Activated naive CD8-positive, alpha-beta T cell treated with anti-CD3 and anti-CD28 coated beads, Interleukin-2, amount 10 ng/mL, durations not matched to agents 7 days and 5 days (primary cell): ENCODE measurements at regions not wholly inside any gene's neighbourhood (a gene's known extent, or its start where the extent isn't known, plus 50 kb on each side); places are given as distances from the start of the nearest gene placed in this dataset.

Source experiments
- ATAC-seq: fragments of 150-1000 bp; cut with Tn5 transposase; one replicate; pipeline ENCODE4 v1.10.0; 2021; ENCODE audit warnings: low read depth, moderate library complexity
- POLR2A ChIA-PET: fragments of 350-600 bp; sonication (Branson Sonifier 250); formaldehyde crosslinking; loops from one replicate; lab custom pipeline; 2021; ENCODE audit warnings: antibody characterized with exemption; lab: Charles Lee
- DNase-seq: peaks from one replicate; pipeline ENCODE4 v3.0.0; 2021
- H3K27ac Mint-ChIP-seq: one replicate; pipeline ENCODE4 v1.8.0; 2022; ENCODE audit warnings: mild to moderate bottlenecking, mixed read lengths
- H3K27me3 Mint-ChIP-seq: one replicate; pipeline ENCODE4 v1.8.0; 2022; ENCODE audit warnings: mild to moderate bottlenecking, moderate library complexity, mixed read lengths
- H3K36me3 Mint-ChIP-seq: one replicate; pipeline ENCODE4 v1.8.0; 2021; ENCODE audit warnings: mild to moderate bottlenecking, mixed read lengths
- H3K4me1 Mint-ChIP-seq: one replicate; pipeline ENCODE4 v1.8.0; 2021; ENCODE audit warnings: mixed read lengths
- H3K4me3 Mint-ChIP-seq: one replicate; pipeline ENCODE4 v1.8.0; 2022; ENCODE audit warnings: mild to moderate bottlenecking, moderate library complexity, mixed read lengths
- H3K9me3 Mint-ChIP-seq: one replicate; pipeline ENCODE4 v1.8.0; 2021; ENCODE audit warnings: mixed read lengths

DNA sequence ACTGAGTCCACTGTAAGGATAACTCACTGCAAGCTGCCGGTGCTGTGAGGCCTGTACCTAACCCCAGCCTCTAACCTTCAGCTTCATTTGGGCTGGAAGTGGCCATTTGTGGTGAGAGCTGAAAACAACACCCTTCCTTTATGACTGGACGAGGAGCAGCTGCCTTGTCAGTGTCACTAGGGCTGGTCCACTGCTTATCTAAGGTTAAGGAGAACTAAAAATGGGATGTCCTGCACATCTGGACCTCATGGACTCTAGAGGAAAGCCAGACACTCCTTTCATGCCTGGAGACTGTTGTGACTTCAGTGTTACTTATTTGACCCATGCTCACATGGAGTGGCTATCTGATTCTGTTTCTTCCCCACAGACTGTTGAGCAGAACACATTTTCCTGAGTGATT lies 139.9 kb downstream of the ZNF518B start:
- ATAC-seq = no peak
- H3K27me3 Mint-ChIP-seq = no peaks in the 10 kb centered on the region
- POLR2A ChIA-PET = no interaction called here

DNA sequence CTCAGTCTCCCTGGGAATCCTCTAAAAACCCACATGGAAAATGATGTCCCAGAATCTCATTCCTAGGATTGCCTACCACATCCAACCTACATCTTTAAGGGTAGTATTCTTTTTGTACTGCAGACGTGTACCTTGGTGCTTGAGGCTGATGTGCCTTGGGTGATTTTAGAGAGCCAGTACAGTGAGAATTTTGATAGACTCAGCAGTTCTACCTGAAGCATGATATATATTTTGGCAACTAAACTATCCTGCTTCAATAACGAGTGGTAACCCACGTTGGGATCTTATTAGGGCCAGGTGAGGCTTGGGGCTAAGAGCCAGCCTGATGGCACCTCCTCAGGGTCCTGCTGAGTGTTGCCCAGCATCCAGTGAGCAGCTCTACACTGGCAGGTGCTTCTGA lies 140.4 kb downstream of the ZNF518B start:
- ATAC-seq (no peak), DNase-seq (no peak)
- Mint-ChIP-seq H3K27me3 (no peaks in the 10 kb centered on the region), H3K27ac (no peak overlapping the region), H3K4me1 (no peaks in the 10 kb centered on the region), H3K9me3 (peaks cover 3% of the 10 kb centered on the region), H3K36me3 (no peaks in the 10 kb centered on the region), H3K4me3 (no peak overlapping the region)
- POLR2A ChIA-PET = no interaction called here

More for the DNA sequence above, 139.9 kb downstream of the ZNF518B start:
- Mint-ChIP-seq H3K4me3 (no peak overlapping the region), H3K27ac (no peak overlapping the region), H3K36me3 (no peaks in the 10 kb centered on the region), H3K4me1 (no peaks in the 10 kb centered on the region), H3K9me3 (peaks cover 3% of the 10 kb centered on the region)
- DNase-seq = no peak

DNA sequence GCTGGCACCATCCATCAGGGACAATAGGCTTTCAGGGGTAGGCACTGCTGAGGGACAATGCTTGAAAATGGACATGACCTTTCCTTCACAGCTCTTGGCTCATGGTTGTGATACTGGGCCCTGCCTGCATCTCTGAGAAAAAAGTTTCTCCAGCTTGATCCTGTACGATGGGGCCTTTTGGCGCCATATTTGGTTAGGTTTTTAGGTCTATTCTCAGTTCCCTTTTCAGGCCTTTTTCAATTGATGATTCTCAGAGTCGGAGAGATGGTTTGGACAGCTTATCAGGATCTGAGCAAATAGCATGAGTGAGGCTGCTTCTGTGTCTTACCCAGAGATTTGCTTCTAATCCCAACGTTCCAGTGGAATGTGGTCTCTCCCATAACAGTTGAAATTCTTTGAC lies 141.6 kb downstream of the ZNF518B start:
- Mint-ChIP-seq H3K9me3 (peaks cover 3% of the 10 kb centered on the region), H3K36me3 (no peaks in the 10 kb centered on the region), H3K4me3 (no peak overlapping the region), H3K27ac (no peak overlapping the region), H3K27me3 (no peaks in the 10 kb centered on the region), H3K4me1 (no peaks in the 10 kb centered on the region)
- no peak for DNase-seq
- POLR2A ChIA-PET = no interaction called here
- no peak for ATAC-seq

DNA sequence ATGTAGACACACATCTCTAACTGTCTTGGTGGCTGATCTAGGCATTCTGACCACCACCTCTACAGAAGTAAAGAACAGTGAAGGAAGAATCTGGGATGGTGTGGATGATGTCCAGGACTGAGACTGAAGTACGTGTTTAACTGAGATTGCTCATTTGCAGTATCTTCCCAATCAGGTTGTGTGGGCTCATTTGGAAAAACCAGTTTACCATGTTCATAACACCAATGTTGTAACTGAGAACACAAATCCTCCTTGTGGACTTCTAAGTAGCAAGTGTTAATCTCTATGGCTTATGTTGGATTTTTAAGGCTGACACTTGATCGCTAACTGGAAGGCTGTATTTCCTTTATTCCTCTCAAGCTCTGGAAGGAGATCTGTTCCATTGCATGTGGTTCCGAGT lies 144.7 kb downstream of the ZNF518B start:
- DNase-seq = no peak
- ATAC-seq = no peak
- H3K9me3 Mint-ChIP-seq = peaks cover 3% of the 10 kb centered on the region
- no peaks in the 10 kb centered on the region for H3K36me3 Mint-ChIP-seq
- POLR2A ChIA-PET = no interaction called here
- no peak overlapping the region for H3K4me3 Mint-ChIP-seq
- H3K27me3 Mint-ChIP-seq = no peaks in the 10 kb centered on the region
- H3K27ac Mint-ChIP-seq = no peak overlapping the region
- H3K4me1 Mint-ChIP-seq = no peaks in the 10 kb centered on the region

DNA sequence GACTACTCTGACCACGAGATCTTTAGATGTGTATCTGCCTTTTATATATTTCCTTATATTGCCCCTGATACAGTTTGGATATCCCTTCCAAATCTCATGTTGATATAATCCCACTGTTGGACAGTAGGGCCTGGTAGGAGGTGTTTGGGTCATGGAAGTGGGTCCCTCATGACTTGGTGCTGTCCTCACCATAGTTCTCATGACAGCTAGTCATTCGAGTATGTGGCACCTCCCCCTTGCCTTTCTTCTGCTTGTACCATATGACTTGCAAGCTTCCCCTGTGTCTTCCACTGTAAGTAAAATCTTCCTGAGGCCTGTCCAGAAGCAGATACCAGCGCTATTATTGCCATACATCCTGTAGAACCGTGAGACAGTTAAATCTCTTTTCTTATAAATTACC lies 145.3 kb downstream of the ZNF518B start:
- no peaks in the 10 kb centered on the region for H3K27me3 Mint-ChIP-seq
- H3K4me1 Mint-ChIP-seq = no peaks in the 10 kb centered on the region
- ATAC-seq (no peak), DNase-seq (no peak)
- H3K27ac Mint-ChIP-seq = no peak overlapping the region
- no peaks in the 10 kb centered on the region for H3K36me3 Mint-ChIP-seq
- no peak overlapping the region for H3K4me3 Mint-ChIP-seq
- POLR2A ChIA-PET = no interaction called here
- peaks cover 3% of the 10 kb centered on the region for H3K9me3 Mint-ChIP-seq

DNA sequence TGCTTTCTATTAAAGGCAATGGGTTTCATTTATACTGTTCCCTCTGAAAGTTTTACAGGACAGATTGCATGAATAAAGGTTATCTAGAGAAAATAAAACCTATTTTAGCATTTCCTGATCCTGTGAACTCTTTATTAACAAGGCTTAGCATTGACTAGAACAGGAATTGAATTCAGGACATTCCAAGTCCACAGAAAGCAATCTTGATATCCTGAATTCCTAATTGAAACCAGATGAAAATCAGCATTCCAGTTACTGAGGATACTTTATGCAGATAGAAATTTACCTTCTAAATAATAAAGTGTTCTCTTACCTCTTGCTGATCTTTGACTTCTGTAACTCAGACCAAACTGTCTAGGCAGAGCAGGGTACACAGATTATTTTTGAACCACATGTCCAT lies 151.4 kb downstream of the ZNF518B start:
- Mint-ChIP-seq H3K4me1 (no peaks in the 10 kb centered on the region), H3K27ac (no peak overlapping the region), H3K4me3 (no peak overlapping the region), H3K9me3 (no peaks in the 10 kb centered on the region), H3K36me3 (no peaks in the 10 kb centered on the region), H3K27me3 (no peaks in the 10 kb centered on the region)
- DNase-seq (no peak), ATAC-seq (no peak)
- POLR2A ChIA-PET = no interaction called here

DNA sequence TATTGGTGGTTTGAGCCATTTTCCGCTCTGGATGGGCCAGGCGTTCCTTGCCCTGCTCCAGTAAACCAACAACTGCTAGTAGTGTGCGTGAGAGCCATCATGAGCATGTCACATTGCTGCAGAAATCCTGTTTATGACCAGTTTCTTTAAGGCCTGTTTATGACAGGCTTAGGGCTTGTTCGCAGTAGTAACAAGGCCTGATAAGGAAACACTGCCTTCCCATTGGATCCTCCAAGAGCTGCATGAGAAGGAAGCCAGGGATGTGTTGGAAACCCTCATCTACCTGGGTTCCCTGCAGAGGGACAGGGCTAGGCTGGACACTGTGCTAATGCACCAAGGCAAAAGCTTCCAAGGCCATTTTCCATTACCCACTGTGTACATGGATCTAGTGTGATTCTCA lies 153.9 kb downstream of the ZNF518B start:
- Mint-ChIP-seq H3K36me3 (no peaks in the 10 kb centered on the region), H3K9me3 (no peaks in the 10 kb centered on the region), H3K4me1 (no peaks in the 10 kb centered on the region), H3K27ac (no peak overlapping the region), H3K27me3 (peaks cover 2% of the 10 kb centered on the region), H3K4me3 (no peak overlapping the region)
- DNase-seq (no peak), ATAC-seq (no peak)
- POLR2A ChIA-PET = no interaction called here

DNA sequence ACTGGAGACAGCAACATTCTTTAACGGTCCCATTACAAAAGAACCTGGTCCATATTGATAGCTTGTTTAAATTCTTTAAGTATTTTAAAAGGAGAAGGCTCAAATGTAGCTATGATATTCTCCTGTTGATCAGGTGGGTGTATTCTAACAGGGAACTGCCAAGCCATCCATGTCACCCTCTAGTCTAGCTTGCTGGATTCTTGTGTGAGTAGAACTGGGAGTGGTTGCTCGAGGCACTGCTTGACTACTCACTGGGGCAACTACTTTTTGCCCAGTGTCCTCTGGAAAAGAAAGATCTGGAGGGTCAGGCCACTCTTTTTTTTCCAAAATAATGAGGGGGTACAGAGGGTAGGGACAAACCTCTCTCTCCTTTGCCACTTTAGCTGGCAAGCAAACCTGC lies 155.1 kb downstream of the ZNF518B start:
- H3K27me3 Mint-ChIP-seq = peaks cover 2% of the 10 kb centered on the region

DNA sequence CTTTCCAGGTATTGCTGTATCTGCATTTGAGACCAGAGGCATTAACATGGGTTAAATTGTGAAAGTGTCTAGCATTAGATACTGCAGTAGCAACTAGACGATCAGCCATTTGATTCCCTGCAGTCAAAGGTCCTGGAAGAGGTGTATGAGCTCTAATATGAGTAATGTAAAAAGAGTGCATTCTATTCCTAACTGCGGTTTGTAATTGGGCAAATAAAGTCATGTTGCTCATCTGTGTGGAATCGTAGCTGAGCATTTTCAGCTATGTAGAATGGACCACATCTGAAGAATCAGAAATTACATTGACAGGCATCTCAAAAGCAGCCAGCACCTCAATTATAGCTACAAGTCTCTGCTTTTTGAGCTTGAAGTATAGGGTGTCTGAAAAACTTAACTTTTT lies 157.6 kb downstream of the ZNF518B start:
- DNase-seq = no peak
- Mint-ChIP-seq H3K4me3 (no peak overlapping the region), H3K9me3 (no peaks in the 10 kb centered on the region), H3K4me1 (no peaks in the 10 kb centered on the region), H3K36me3 (no peaks in the 10 kb centered on the region), H3K27ac (no peak overlapping the region), H3K27me3 (peaks cover 2% of the 10 kb centered on the region)
- POLR2A ChIA-PET = no interaction called here
- no peak for ATAC-seq

More for the DNA sequence above, 155.1 kb downstream of the ZNF518B start:
- no peaks in the 10 kb centered on the region for H3K4me1 Mint-ChIP-seq
- H3K36me3 Mint-ChIP-seq = no peaks in the 10 kb centered on the region
- POLR2A ChIA-PET = no interaction called here
- DNase-seq (no peak), ATAC-seq (no peak)
- no peak overlapping the region for H3K4me3 Mint-ChIP-seq
- no peaks in the 10 kb centered on the region for H3K9me3 Mint-ChIP-seq
- H3K27ac Mint-ChIP-seq = no peak overlapping the region

DNA sequence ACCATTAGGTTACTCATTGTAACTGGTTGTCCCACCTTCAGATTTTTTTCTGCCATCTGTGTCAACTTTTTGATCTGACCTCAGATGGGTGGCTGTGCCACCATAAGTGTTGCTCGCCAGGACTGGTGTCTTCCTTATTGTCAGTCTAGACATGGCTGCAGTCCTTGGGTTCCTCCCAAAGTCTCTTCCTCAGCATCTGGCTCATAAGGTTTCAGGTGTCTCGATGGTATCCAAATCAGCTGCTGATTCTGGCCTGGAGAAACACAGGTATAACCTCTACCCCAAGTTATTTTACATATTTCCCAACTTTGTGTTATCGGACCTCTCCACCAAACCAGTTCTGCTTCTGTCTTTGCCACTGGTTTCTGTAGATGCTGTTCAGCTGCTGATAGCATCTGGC lies 158.5 kb downstream of the ZNF518B start:
- Mint-ChIP-seq H3K4me1 (no peaks in the 10 kb centered on the region), H3K36me3 (no peaks in the 10 kb centered on the region), H3K27me3 (peaks cover 2% of the 10 kb centered on the region), H3K27ac (no peak overlapping the region), H3K4me3 (no peak overlapping the region), H3K9me3 (no peaks in the 10 kb centered on the region)
- DNase-seq (no peak), ATAC-seq (no peak)
- POLR2A ChIA-PET = no interaction called here

DNA sequence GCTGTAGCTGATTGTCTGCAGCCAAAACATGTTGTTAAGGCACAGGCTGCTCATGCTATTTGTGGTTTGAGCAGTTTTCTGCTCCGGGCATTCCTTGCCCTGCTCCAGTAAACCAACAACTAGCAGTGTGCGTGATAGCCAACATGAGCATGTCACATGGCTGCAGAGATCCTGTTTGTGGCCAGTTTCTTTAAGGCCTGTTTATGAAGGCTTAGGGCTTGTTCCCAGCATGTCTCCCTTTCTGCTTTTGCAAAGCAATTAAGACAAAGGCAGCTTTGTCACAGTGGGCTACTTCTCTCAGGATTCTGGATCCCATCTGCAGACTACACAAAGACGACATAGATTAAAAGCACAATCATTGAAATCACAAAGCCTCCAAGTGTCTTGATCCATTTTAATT lies 160.5 kb downstream of the ZNF518B start:
- ATAC-seq (no peak), DNase-seq (no peak)
- H3K9me3 Mint-ChIP-seq = no peaks in the 10 kb centered on the region
- H3K27ac Mint-ChIP-seq = no peak overlapping the region
- H3K27me3 Mint-ChIP-seq = peaks cover 2% of the 10 kb centered on the region
- POLR2A ChIA-PET = no interaction called here
- no peaks in the 10 kb centered on the region for H3K4me1 Mint-ChIP-seq
- no peaks in the 10 kb centered on the region for H3K36me3 Mint-ChIP-seq
- no peak overlapping the region for H3K4me3 Mint-ChIP-seq

DNA sequence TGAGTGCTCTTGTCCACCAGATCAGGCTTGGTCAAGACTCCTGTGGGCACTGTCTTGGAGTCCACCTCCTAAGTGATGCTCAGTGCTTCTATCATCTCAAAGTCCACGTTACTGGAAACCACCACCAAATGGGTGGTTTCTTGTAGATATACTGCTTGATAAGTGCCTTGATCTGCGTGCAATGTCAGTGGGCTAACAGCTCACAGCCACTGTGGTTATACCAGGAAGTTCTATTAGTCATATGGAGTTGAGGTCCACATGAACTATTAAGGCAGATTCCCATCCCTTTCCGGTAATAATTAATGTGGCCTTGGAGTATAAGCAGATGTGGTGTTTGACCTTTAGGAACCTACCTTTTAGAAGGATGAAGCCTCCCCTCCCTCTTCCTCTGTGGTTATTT lies 161.9 kb downstream of the ZNF518B start:
- DNase-seq (no peak), ATAC-seq (no peak)
- POLR2A ChIA-PET = no interaction called here
- Mint-ChIP-seq H3K27ac (no peak overlapping the region), H3K36me3 (no peaks in the 10 kb centered on the region), H3K4me1 (no peaks in the 10 kb centered on the region), H3K9me3 (peaks cover 2% of the 10 kb centered on the region), H3K27me3 (peaks cover 2% of the 10 kb centered on the region), H3K4me3 (no peak overlapping the region)

DNA sequence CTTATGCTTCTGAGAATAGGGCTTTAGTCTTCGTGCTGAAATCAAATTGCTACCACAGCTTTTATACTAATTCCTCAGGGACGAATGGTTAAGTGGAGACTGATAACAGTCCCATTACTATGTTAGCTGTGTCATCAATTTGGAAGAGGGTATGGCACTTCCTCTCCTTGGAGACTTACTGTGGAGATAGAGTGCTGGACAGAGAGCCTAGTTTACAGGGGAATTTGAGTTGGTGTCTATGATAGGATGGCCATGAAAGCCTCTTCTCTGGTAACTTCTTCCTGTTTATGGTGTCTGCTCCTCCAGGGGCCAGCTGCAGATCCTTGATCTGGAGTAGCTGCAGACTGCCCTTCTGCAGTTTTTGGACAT lies 167.7 kb downstream of the ZNF518B start:
- H3K4me1 Mint-ChIP-seq = no peaks in the 10 kb centered on the region
- no peaks in the 10 kb centered on the region for H3K27me3 Mint-ChIP-seq
- H3K27ac Mint-ChIP-seq = no peak overlapping the region
- POLR2A ChIA-PET = no interaction called here
- DNase-seq = no peak
- ATAC-seq = no peak
- H3K4me3 Mint-ChIP-seq = no peak overlapping the region
- no peaks in the 10 kb centered on the region for H3K36me3 Mint-ChIP-seq
- H3K9me3 Mint-ChIP-seq = peaks cover 2% of the 10 kb centered on the region

DNA sequence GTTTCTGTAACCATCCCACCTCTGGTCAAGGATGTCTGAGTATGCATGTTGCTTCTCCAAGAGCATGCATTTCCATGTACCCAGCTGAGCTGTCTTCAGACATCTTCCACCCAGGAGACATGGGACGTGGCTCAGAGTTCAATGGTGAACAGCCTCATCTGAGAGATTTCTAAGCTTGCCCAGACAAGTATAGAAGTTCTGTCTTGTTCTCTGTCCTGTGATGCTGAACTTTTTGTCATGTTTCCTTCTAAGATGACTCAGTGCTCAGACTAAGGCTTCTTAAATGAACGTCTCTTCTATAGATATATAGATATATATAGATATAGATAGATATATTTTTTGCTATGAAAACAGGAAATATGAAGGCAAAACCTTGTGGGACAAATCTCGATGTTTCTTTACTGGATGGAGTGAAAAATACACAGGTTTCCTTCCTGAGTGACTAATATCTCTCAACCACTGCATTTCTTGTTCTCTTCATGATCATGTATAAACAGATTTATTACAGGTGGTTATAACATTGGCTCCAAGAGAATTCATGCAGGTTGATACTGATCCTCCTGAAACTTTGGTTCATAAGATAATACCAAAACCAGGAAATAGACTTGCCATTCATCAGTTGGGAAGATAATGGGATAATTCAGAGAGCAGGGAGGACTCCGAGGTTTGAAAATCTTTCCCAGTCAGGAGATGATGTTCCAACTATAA lies 168.2 kb downstream of the ZNF518B start:
- Mint-ChIP-seq H3K9me3 (peaks cover 2% of the 10 kb centered on the region), H3K36me3 (no peaks in the 10 kb centered on the region), H3K4me3 (no peak overlapping the region), H3K27me3 (no peaks in the 10 kb centered on the region), H3K4me1 (no peaks in the 10 kb centered on the region), H3K27ac (no peak overlapping the region)
- POLR2A ChIA-PET = no interaction called here
- ATAC-seq (no peak), DNase-seq (no peak)

DNA sequence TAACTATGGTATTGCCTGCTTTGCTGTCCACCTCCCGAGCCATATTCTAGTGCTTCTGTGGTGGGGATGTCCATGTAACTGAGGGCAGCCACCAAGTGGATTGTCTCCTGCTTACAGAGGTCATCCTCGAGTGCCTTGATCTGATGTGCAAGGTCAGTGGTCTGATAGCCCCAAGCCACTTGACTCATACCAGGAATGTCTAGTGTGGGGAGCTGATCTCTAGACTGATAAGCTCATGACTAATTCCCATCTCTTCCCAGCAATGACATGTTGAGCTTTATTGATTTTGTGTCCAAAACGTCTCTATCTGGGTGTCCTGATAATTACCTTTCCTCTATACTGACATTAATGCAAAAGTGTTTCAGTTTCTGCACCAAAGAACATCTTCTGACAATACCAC lies 168.4 kb upstream of the WDR1 start:
- Mint-ChIP-seq H3K27ac (no peak overlapping the region), H3K36me3 (no peaks in the 10 kb centered on the region), H3K27me3 (no peaks in the 10 kb centered on the region), H3K4me1 (no peaks in the 10 kb centered on the region), H3K9me3 (no peaks in the 10 kb centered on the region), H3K4me3 (no peak overlapping the region)
- POLR2A ChIA-PET = no interaction called here
- ATAC-seq (no peak), DNase-seq (no peak)
